HUDEP-2 (cell line): ENCODE measurements at regions not wholly inside any gene's neighbourhood (a gene's known extent, or its start where the extent isn't known, plus 50 kb on each side); places are given as distances from the start of the nearest gene placed in this dataset.

Source experiments
- DNase-seq, 76 experiments: peaks; one replicate each; lab custom pipeline; 2025; ENCODE audit not compliant: unreplicated experiment in 76 of 76; lab: John Stamatoyannopoulos, UW

- peak in 2 of 76 experiments; percentile 5 to 7 for DNase-seq
These were observed 101.9 kb downstream of the GAS2L3 start for GRCh38 chr12:100675432-100675831.

GRCh38 chr12:100681074-100681473 lies 107.6 kb downstream of the GAS2L3 start:
- no peak for DNase-seq

GRCh38 chr12:100682178-100682577 lies 108.7 kb downstream of the GAS2L3 start:
- no peak for DNase-seq

- no peak for DNase-seq
These were observed 106.9 kb upstream of the ANO4 start for GRCh38 chr12:100687686-100688085.

GRCh38 chr12:100688451-100688864 lies 106.1 kb upstream of the ANO4 start:
- no peak for DNase-seq

- DNase-seq: no peak
These were observed 102.1 kb upstream of the ANO4 start for GRCh38 chr12:100692502-100692901.

- DNase-seq: no peak
These were observed 96.1 kb upstream of the ANO4 start for GRCh38 chr12:100698518-100698917.

GRCh38 chr12:100699209-100699608 lies 95.4 kb upstream of the ANO4 start:
- DNase-seq: no peak

- DNase-seq: no peak
These were observed 91.2 kb upstream of the ANO4 start for GRCh38 chr12:100703337-100703736.

- DNase-seq: no peak
These were observed 90.7 kb upstream of the ANO4 start for GRCh38 chr12:100703868-100704267.

- no peak for DNase-seq
These were observed 88.5 kb upstream of the ANO4 start for GRCh38 chr12:100706033-100706432.

- no peak for DNase-seq
These were observed 86.0 kb upstream of the ANO4 start for GRCh38 chr12:100708591-100708990.

GRCh38 chr12:100715976-100716944 lies 78.3 kb upstream of the ANO4 start:
- no peak for DNase-seq

- DNase-seq: no peak
These were observed 77.4 kb upstream of the ANO4 start for GRCh38 chr12:100716945-100717732.

- DNase-seq: no peak
These were observed 76.9 kb upstream of the ANO4 start for GRCh38 chr12:100717733-100718067.

GRCh38 chr12:100718187-100718586 lies 76.4 kb upstream of the ANO4 start:
- no peak for DNase-seq

- no peak for DNase-seq
These were observed 74.4 kb upstream of the ANO4 start for GRCh38 chr12:100720016-100720654.

GRCh38 chr12:100721169-100721568 lies 73.4 kb upstream of the ANO4 start:
- no peak for DNase-seq

GRCh38 chr12:100724071-100724470 lies 70.5 kb upstream of the ANO4 start:
- no peak for DNase-seq

GRCh38 chr12:100733817-100734593 lies 60.6 kb upstream of the ANO4 start:
- DNase-seq: peak in 2 of 76 experiments; percentile 1 to 2
